OCI-LY1 (cell line): ENCODE measurements at regions not wholly inside any gene's neighbourhood (a gene's known extent, or its start where the extent isn't known, plus 50 kb on each side); places are given as distances from the start of the nearest gene placed in this dataset.
"Not testable (repeated sequence)": the region's sequence is repeated elsewhere in the genome, so short reads cannot be mapped to it uniquely, and the experiment has no call there.

Source experiments
- H2AFZ ChIP-seq: fragments of 200-600 bp; sonication (generic), shearing (Covaris generic); 2 replicates; pipeline ENCODE4 v1.6.0; 2014; ENCODE audit warnings: antibody characterized with exemption, mild to moderate bottlenecking, low read length
- H3F3A ChIP-seq: fragments of 200-600 bp; sonication (generic), shearing (Covaris generic); 2 replicates; pipeline ENCODE4 v1.6.0; 2014; ENCODE audit warnings: mild to moderate bottlenecking, antibody characterized with exemption, low read length, moderate library complexity; ENCODE audit not compliant: insufficient read depth
- H3K27ac ChIP-seq: fragments of 200-600 bp; sonication (generic); 2 replicates; pipeline ENCODE4 v1.5.1; 2014; ENCODE audit warnings: low read length, mixed run types, mild to moderate bottlenecking, low read depth; ENCODE audit not compliant: poor library complexity, severe bottlenecking
- H3K27me3 ChIP-seq: fragments of 200-600 bp; sonication (generic); 2 replicates; pipeline ENCODE4 v1.6.0; 2014; ENCODE audit warnings: antibody characterized with exemption, mild to moderate bottlenecking, low read length, moderate library complexity; ENCODE audit not compliant: insufficient read depth
- H3K36me3 ChIP-seq: fragments of 200-600 bp; sonication (generic); 2 replicates; pipeline ENCODE4 v1.6.1; 2014; ENCODE audit warnings: mild to moderate bottlenecking, antibody characterized with exemption, low read length, moderate library complexity, mixed read lengths; ENCODE audit not compliant: insufficient read depth
- H3K4me1 ChIP-seq: fragments of 200-600 bp; sonication (generic); 2 replicates; pipeline ENCODE4 v1.5.1; 2014; ENCODE audit warnings: mild to moderate bottlenecking, low read length, moderate library complexity; ENCODE audit not compliant: insufficient read depth, severe bottlenecking
- H3K4me2 ChIP-seq: fragments of 200-600 bp; sonication (generic), shearing (Covaris generic); 2 replicates; pipeline ENCODE4 v1.6.1; 2014; ENCODE audit warnings: low read length
- H3K4me3 ChIP-seq: fragments of 200-600 bp; sonication (generic); 2 replicates; pipeline ENCODE4 v1.5.1; 2014; ENCODE audit warnings: low read length, low read depth, mild to moderate bottlenecking, mixed read lengths; ENCODE audit not compliant: poor library complexity, severe bottlenecking
- H3K79me2 ChIP-seq: fragments of 200-600 bp; shearing (Covaris generic); 2 replicates; pipeline ENCODE4 v1.6.1; 2016; ENCODE audit warnings: mixed run types, low read length, mixed read lengths; ENCODE audit not compliant: insufficient read depth
- H3K9ac ChIP-seq: fragments of 200-600 bp; sonication (generic), shearing (Covaris generic); 2 replicates; pipeline ENCODE4 v1.6.1; 2014; ENCODE audit warnings: mild to moderate bottlenecking, low read length, mixed read lengths
- H3K9me2 ChIP-seq: fragments of 200-600 bp; sonication (generic), shearing (Covaris generic); 2 replicates; pipeline ENCODE4 v1.6.1; 2014; ENCODE audit warnings: low read depth, mild to moderate bottlenecking, low read length, mixed read lengths
- H3K9me3 ChIP-seq: fragments of 200-600 bp; shearing (Covaris generic); 2 replicates; pipeline ENCODE4 v1.6.1; 2014; ENCODE audit warnings: low read length, mixed read lengths
- H4K20me1 ChIP-seq: fragments of 200-600 bp; sonication (generic), shearing (Covaris generic); 2 replicates; pipeline ENCODE4 v1.6.0; 2016; ENCODE audit warnings: mild to moderate bottlenecking, low read length; ENCODE audit not compliant: insufficient read depth
- EZH2 ChIP-seq: fragments of 200-600 bp; sonication (generic), shearing (Covaris generic); IDR thresholded peaks from 2 replicates; pipeline ENCODE4 v1.8.0; 2017; ENCODE audit warnings: borderline replicate concordance, mixed run types, mild to moderate bottlenecking, antibody characterized with exemption, low read length, moderate library complexity, mixed read lengths
- TF ChIP-seq, protein P1 (sequence below): fragments of 200-600 bp; sonication (generic), shearing (Covaris generic); IDR thresholded peaks from 2 replicates; pipeline ENCODE4 v1.5.1; 2017; ENCODE audit warnings: mild to moderate bottlenecking, antibody characterized with exemption, low read length, moderate library complexity, mixed read lengths

DNA sequence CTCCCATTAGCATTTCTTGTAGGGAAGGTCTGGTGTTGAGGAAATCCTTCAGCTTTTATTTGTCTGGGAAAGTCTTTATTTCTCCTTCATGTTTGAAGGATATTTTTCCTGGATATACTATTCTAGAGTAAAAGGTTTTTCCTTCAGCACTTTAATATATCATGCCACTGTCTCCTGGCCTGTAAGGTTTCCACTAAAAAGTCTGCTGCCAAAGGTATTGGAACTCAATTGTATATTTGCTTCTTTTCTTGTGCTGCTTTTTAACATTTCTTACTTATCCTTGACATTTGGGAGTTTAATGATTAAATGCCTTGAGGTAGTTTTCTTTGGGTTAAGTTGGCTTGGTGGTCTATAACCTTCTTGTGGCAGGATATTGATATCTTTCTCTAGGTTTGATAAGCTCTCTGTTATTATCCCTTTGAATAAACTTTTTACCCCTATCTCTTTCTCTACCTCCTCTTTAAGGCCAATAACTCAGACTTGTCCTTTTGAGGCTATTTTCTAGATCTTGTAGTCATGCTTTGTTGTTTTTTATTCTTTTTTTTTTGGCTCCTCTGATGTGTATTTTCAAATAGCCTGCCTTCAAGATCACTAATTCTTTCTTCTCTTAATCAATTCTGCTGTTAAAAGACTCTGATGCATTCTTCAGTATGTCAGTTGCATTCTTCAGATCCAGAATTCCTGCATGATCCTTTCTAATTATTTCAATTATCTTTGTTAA, 225.0 kb upstream of the ZNF217 start:
- H2AFZ ChIP-seq = no peak overlapping the region
- no peaks in the 10 kb centered on the region for H3F3A ChIP-seq
- no peak overlapping the region for H3K27ac ChIP-seq
- H3K4me3 ChIP-seq = no peak overlapping the region
- H3K4me1 ChIP-seq = no peaks in the 10 kb centered on the region
- TF ChIP-seq, protein P1, sequence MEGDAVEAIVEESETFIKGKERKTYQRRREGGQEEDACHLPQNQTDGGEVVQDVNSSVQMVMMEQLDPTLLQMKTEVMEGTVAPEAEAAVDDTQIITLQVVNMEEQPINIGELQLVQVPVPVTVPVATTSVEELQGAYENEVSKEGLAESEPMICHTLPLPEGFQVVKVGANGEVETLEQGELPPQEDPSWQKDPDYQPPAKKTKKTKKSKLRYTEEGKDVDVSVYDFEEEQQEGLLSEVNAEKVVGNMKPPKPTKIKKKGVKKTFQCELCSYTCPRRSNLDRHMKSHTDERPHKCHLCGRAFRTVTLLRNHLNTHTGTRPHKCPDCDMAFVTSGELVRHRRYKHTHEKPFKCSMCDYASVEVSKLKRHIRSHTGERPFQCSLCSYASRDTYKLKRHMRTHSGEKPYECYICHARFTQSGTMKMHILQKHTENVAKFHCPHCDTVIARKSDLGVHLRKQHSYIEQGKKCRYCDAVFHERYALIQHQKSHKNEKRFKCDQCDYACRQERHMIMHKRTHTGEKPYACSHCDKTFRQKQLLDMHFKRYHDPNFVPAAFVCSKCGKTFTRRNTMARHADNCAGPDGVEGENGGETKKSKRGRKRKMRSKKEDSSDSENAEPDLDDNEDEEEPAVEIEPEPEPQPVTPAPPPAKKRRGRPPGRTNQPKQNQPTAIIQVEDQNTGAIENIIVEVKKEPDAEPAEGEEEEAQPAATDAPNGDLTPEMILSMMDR = no peak
- no peak for TF ChIP-seq EZH2
- H3K27me3 ChIP-seq = no peaks in the 10 kb centered on the region
- H3K9me2 ChIP-seq = no peaks in the 10 kb centered on the region
- no peak overlapping the region for H3K4me2 ChIP-seq
- H3K9ac ChIP-seq = no peak overlapping the region
- no peaks in the 10 kb centered on the region for H3K36me3 ChIP-seq
- no peaks in the 10 kb centered on the region for H3K79me2 ChIP-seq
- H3K9me3 ChIP-seq = 0 out of 2 replicates have a peak, but pooled peaks cover 4% of the 10 kb centered on the region
- no peaks in the 10 kb centered on the region for H4K20me1 ChIP-seq

DNA sequence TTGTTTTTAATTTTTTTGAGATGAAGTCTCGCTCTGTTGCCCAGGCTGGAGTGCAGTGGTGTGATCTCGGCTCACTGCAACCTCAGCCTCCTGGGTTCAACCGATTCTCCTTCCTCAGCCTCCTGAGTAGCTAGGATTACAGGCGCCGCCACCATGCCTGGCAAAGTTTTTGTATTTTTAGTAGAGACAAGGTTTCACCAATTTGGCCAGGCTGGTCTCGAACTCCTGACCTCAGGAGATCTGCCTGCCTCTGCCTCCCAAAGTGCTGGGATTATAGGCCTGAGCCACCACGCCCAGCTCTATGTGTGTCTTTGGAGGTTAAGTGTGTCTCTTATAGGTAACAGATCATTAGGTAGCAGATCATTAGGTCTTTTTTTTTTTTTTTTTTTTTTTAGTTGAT, 223.9 kb upstream of the ZNF217 start:
- H3K9me3 ChIP-seq, H3F3A ChIP-seq, H3K79me2 ChIP-seq, H3K27me3 ChIP-seq, H3K27ac ChIP-seq, H4K20me1 ChIP-seq, H3K9ac ChIP-seq, H3K4me2 ChIP-seq, H3K9me2 ChIP-seq, H2AFZ ChIP-seq, H3K4me3 ChIP-seq, H3K4me1 ChIP-seq, H3K36me3 ChIP-seq: not testable (repeated sequence)

DNA sequence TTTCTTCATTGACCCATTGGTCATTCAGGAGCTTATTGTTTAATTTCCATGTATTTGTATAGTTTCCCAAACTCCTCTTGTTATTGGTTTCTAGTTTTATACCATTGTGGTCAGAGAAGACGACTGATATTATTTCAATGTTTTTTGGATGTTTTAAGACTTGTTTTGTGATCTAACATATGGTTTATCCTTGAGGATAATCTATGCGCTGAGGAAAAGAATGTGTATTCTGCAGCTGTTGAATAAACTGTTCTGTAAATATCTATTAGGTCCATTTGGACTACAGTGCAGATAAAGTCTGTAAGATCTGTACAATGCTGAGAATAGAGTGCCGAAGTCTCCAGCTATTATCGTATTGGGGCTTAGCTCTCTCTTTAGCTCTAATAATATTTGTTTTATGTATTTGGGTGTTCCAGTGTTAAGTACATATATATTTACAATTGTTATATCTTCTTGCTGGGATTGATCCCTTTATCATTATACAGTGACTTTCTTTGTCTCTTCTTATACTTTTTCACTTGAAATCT, 223.3 kb upstream of the ZNF217 start:
- no peak overlapping the region for H2AFZ ChIP-seq
- H3K4me3 ChIP-seq = no peak overlapping the region
- no peak overlapping the region for H3K27ac ChIP-seq
- no peak overlapping the region for H3K9ac ChIP-seq
- no peak overlapping the region for H3K4me2 ChIP-seq
- H3K9me3 ChIP-seq = 0 out of 2 replicates have a peak, but pooled peaks cover 4% of the 10 kb centered on the region
- H4K20me1 ChIP-seq = no peaks in the 10 kb centered on the region
- TF ChIP-seq, protein P1 = no peak
- TF ChIP-seq EZH2 = no peak
- H3K27me3 ChIP-seq = no peaks in the 10 kb centered on the region
- no peaks in the 10 kb centered on the region for H3K36me3 ChIP-seq
- no peaks in the 10 kb centered on the region for H3K79me2 ChIP-seq
- no peaks in the 10 kb centered on the region for H3K4me1 ChIP-seq
- no peaks in the 10 kb centered on the region for H3F3A ChIP-seq
- H3K9me2 ChIP-seq = no peaks in the 10 kb centered on the region

DNA sequence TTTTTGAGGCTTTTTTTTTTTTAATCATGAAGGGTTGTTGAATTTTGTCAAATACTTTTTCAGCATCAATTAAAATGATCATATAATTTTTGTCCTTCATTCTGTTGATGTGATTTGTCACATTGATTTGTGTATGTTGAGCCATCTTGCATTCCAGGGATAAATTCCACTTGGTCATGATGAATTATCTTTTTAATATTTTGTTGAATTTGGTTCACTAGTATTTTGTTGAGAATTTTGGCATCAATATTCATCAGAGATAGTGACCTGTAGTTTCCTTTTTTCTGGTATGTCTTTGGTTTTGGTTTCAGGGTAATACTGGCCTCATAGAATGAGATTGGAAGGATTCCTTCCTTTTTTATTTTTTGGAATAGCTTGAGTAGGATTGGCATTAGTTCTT, 221.9 kb upstream of the ZNF217 start:
- no peak overlapping the region for H3K9ac ChIP-seq
- no peaks in the 10 kb centered on the region for H3K36me3 ChIP-seq
- no peaks in the 10 kb centered on the region for H3K79me2 ChIP-seq
- no peak for TF ChIP-seq EZH2
- TF ChIP-seq, protein P1 = no peak
- 0 out of 2 replicates have a peak, but pooled peaks cover 4% of the 10 kb centered on the region for H3K9me3 ChIP-seq
- no peaks in the 10 kb centered on the region for H3K4me1 ChIP-seq
- H3K27me3 ChIP-seq = no peaks in the 10 kb centered on the region
- no peak overlapping the region for H3K4me2 ChIP-seq
- H2AFZ ChIP-seq = no peak overlapping the region
- no peaks in the 10 kb centered on the region for H4K20me1 ChIP-seq
- no peaks in the 10 kb centered on the region for H3F3A ChIP-seq
- no peaks in the 10 kb centered on the region for H3K9me2 ChIP-seq
- no peak overlapping the region for H3K27ac ChIP-seq
- H3K4me3 ChIP-seq = no peak overlapping the region
